Activated CD8-positive, alpha-beta T cell treated with anti-CD3 and anti-CD28 coated beads for 36 hours (primary cell): ENCODE measurements at regions not wholly inside any gene's neighbourhood (a gene's known extent, or its start where the extent isn't known, plus 50 kb on each side); places are given as distances from the start of the nearest gene placed in this dataset.
"Not testable (repeated sequence)": the region's sequence is repeated elsewhere in the genome, so short reads cannot be mapped to it uniquely, and the experiment has no call there.

Experiments used
- ATAC-seq: fragments of 200-7000 bp; cut with Tn5 transposase; one replicate; pipeline ENCODE4 v1.10.0; 2021; ENCODE audit warnings: mild to moderate bottlenecking, moderate library complexity
- CTCF ChIA-PET: fragments of 350-600 bp; sonication (Branson Sonifier 250); formaldehyde crosslinking; loops from one replicate; lab custom pipeline; 2021; ENCODE audit warnings: antibody characterized with exemption; lab: Charles Lee
- POLR2A ChIA-PET: fragments of 350-600 bp; sonication (Branson Sonifier 250); formaldehyde crosslinking; loops from one replicate; lab custom pipeline; 2021; ENCODE audit warnings: antibody characterized with exemption; lab: Charles Lee
- DNase-seq: peaks from one replicate; pipeline ENCODE4 v3.0.0-alpha.2; 2020
- H3K27ac Mint-ChIP-seq: one replicate; pipeline ENCODE4 v1.8.0; 2021; ENCODE audit warnings: mild to moderate bottlenecking, mixed read lengths
- H3K27me3 Mint-ChIP-seq: one replicate; pipeline ENCODE4 v1.8.0; 2021; ENCODE audit warnings: mixed read lengths
- H3K36me3 Mint-ChIP-seq: one replicate; pipeline ENCODE4 v1.8.0; 2021; ENCODE audit warnings: low read depth, mixed read lengths
- H3K4me1 Mint-ChIP-seq: one replicate; pipeline ENCODE4 v1.8.0; 2021; ENCODE audit warnings: low read depth, mixed read lengths
- H3K4me3 Mint-ChIP-seq: one replicate; pipeline ENCODE4 v1.8.0; 2021; ENCODE audit warnings: mild to moderate bottlenecking, moderate library complexity, mixed read lengths
- H3K9me3 Mint-ChIP-seq: one replicate; pipeline ENCODE4 v1.8.0; 2021; ENCODE audit warnings: mixed read lengths
- intact Hi-C: fragments of 100-400 bp; cut with micrococcal nuclease; formaldehyde crosslinking; loops from one replicate; pipeline ENCODE4 v1.10.0; 2022
- TF ChIP-seq, protein P1 (sequence below): fragments of 200-600 bp; IDR thresholded peaks from one replicate; pipeline ENCODE4 v1.8.0; 2022; ENCODE audit warnings: antibody characterized with exemption, mild to moderate bottlenecking

- H3K4me3 Mint-ChIP-seq = no peak overlapping the region
- H3K4me1 Mint-ChIP-seq = no peaks in the 10 kb centered on the region
- H3K9me3 Mint-ChIP-seq = peaks cover 24% of the 10 kb centered on the region
- H3K36me3 Mint-ChIP-seq = peaks cover 5% of the 10 kb centered on the region
- no peak for ATAC-seq
- intact Hi-C loops = no loop called here
- ChIA-PET POLR2A (no interaction called here), CTCF (no interaction called here)
- H3K27ac Mint-ChIP-seq = no peak overlapping the region
- TF ChIP-seq, protein P1, sequence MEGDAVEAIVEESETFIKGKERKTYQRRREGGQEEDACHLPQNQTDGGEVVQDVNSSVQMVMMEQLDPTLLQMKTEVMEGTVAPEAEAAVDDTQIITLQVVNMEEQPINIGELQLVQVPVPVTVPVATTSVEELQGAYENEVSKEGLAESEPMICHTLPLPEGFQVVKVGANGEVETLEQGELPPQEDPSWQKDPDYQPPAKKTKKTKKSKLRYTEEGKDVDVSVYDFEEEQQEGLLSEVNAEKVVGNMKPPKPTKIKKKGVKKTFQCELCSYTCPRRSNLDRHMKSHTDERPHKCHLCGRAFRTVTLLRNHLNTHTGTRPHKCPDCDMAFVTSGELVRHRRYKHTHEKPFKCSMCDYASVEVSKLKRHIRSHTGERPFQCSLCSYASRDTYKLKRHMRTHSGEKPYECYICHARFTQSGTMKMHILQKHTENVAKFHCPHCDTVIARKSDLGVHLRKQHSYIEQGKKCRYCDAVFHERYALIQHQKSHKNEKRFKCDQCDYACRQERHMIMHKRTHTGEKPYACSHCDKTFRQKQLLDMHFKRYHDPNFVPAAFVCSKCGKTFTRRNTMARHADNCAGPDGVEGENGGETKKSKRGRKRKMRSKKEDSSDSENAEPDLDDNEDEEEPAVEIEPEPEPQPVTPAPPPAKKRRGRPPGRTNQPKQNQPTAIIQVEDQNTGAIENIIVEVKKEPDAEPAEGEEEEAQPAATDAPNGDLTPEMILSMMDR = no peak
- DNase-seq = no peak
- H3K27me3 Mint-ChIP-seq = peaks cover 4% of the 10 kb centered on the region
These were observed 773.3 kb upstream of the DEFB115 start for GRCh38 chr20:30484009-30484748.

- ATAC-seq (no peak), DNase-seq (no peak)
- Mint-ChIP-seq H3K4me3 (no peak overlapping the region), H3K9me3 (peaks cover 22% of the 10 kb centered on the region), H3K27ac (no peak overlapping the region), H3K36me3 (peaks cover 5% of the 10 kb centered on the region), H3K27me3 (peaks cover 4% of the 10 kb centered on the region), H3K4me1 (no peaks in the 10 kb centered on the region)
- POLR2A ChIA-PET = no interaction called here
- CTCF ChIA-PET = no interaction called here
- intact Hi-C loops = no loop called here
- TF ChIP-seq, protein P1 = no peak
These were observed 772.8 kb upstream of the DEFB115 start for GRCh38 chr20:30484749-30485070.

- Mint-ChIP-seq H3K36me3 (peaks cover 5% of the 10 kb centered on the region), H3K4me3 (no peak overlapping the region), H3K4me1 (no peaks in the 10 kb centered on the region), H3K27me3 (peaks cover 4% of the 10 kb centered on the region), H3K27ac (no peak overlapping the region), H3K9me3 (peaks cover 17% of the 10 kb centered on the region)
- intact Hi-C loops = no loop called here
- ATAC-seq = no peak
- ChIA-PET POLR2A (no interaction called here), CTCF (no interaction called here)
- TF ChIP-seq, protein P1 = no peak
- no peak for DNase-seq
These were observed 771.9 kb upstream of the DEFB115 start for GRCh38 chr20:30485331-30486102.

DNA sequence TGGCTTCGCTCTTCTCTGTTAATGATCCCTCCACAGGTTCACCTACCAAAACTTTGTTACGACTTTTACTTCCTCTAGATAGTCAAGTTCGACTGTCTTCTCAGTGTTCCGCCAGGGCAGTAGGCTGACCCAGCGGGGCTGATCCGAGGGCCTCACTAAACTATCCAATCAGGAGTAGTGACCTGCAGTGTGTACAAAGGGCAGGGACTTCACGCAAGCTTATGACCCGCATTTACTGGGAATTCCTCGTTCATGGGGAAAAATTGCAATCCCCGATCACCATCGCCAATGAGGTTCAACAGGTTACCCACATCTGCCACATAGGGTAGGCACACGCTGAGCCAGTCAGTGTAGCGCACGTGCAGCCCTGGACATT, 771.4 kb upstream of the DEFB115 start:
- H3K4me3 Mint-ChIP-seq = no peak overlapping the region
- no peak for ATAC-seq
- H3K27ac Mint-ChIP-seq = no peak overlapping the region
- CTCF ChIA-PET = no interaction called here
- TF ChIP-seq, protein P1 = no peak
- POLR2A ChIA-PET = no interaction called here
- H3K4me1 Mint-ChIP-seq = no peaks in the 10 kb centered on the region
- intact Hi-C loops = no loop called here
- peaks cover 4% of the 10 kb centered on the region for H3K27me3 Mint-ChIP-seq
- H3K9me3 Mint-ChIP-seq = peaks cover 20% of the 10 kb centered on the region
- H3K36me3 Mint-ChIP-seq = peaks cover 5% of the 10 kb centered on the region
- no peak for DNase-seq

GRCh38 chr20:30487461-30487860, 770.0 kb upstream of the DEFB115 start:
- peaks cover 18% of the 10 kb centered on the region for H3K9me3 Mint-ChIP-seq
- ATAC-seq, intact Hi-C loops, H3K27ac Mint-ChIP-seq, H3K4me3 Mint-ChIP-seq, CTCF ChIA-PET, POLR2A ChIA-PET, H3K4me1 Mint-ChIP-seq, H3K36me3 Mint-ChIP-seq, DNase-seq, H3K27me3 Mint-ChIP-seq: not testable (repeated sequence)
